OCI-LY3 (cell line): ENCODE measurements at regions not wholly inside any gene's neighbourhood (a gene's known extent, or its start where the extent isn't known, plus 50 kb on each side); places are given as distances from the start of the nearest gene placed in this dataset.

Source experiments
- H2AFZ ChIP-seq: fragments of 200-600, 300-600 bp; shearing (Covaris generic); 2 replicates; pipeline ENCODE4 v1.6.0; 2014; ENCODE audit warnings: antibody characterized with exemption, low read depth, low read length
- H3K27ac ChIP-seq: fragments of 200-600, 300-600 bp; sonication (generic); 2 replicates; pipeline ENCODE4 v1.5.1; 2014; ENCODE audit warnings: mild to moderate bottlenecking, low read length, moderate library complexity, mixed read lengths
- H3K27me3 ChIP-seq: fragments of 200-600, 300-600 bp; sonication (generic); 2 replicates; pipeline ENCODE4 v1.6.1; 2014; ENCODE audit warnings: low read depth, low read length, mixed read lengths
- H3K36me3 ChIP-seq: fragments of 200-600, 300-600 bp; sonication (generic); replicated peaks from 2 replicates; pipeline ENCODE3; 2014; ENCODE audit warnings: low read depth, low read length, mixed read lengths
- H3K4me1 ChIP-seq: fragments of 300-600, 200-600 bp; sonication (generic); 2 replicates; pipeline ENCODE4 v1.6.1; 2014; ENCODE audit warnings: low read length, mixed read lengths
- H3K4me2 ChIP-seq: fragments of 200-600, 300-600 bp; sonication (generic); 2 replicates; pipeline ENCODE4 v1.6.1; 2014; ENCODE audit warnings: low read length, mixed read lengths
- H3K4me3 ChIP-seq: fragments of 300-600, 200-600 bp; sonication (generic); 2 replicates; pipeline ENCODE4 v1.5.1; 2014; ENCODE audit warnings: antibody characterized with exemption, mild to moderate bottlenecking, low read length, moderate library complexity
- H3K79me2 ChIP-seq: fragments of 300-600, 200-600 bp; shearing (Covaris generic); 2 replicates; pipeline ENCODE4 v1.6.1; 2014; ENCODE audit warnings: mild to moderate bottlenecking, low read length, mixed read lengths
- H3K9ac ChIP-seq: fragments of 300-600, 200-600 bp; shearing (Covaris generic); 2 replicates; pipeline ENCODE4 v1.6.0; 2014; ENCODE audit warnings: mild to moderate bottlenecking, low read length, moderate library complexity
- H3K9me3 ChIP-seq: fragments of 200-600, 300-600 bp; shearing (Covaris generic); 2 replicates; pipeline ENCODE4 v1.6.1; 2014; ENCODE audit warnings: low read length, mixed read lengths; ENCODE audit not compliant: insufficient read depth
- H4K20me1 ChIP-seq: fragments of 200-600, 300-600 bp; sonication (generic); 2 replicates; pipeline ENCODE4 v1.6.1; 2016; ENCODE audit warnings: low read length, mixed read lengths; ENCODE audit not compliant: insufficient read depth
- EZH2phosphoT487 ChIP-seq: fragments of 200-600 bp; shearing (Covaris generic); IDR thresholded peaks from 2 replicates; pipeline ENCODE4 v1.6.1; 2018; ENCODE audit warnings: antibody characterized with exemption, mixed run types, low read depth
- TF ChIP-seq, protein P1 (sequence below): fragments of 200-600, 300-600 bp; sonication (generic); IDR thresholded peaks from 2 replicates; pipeline ENCODE4 v1.5.1; 2014; ENCODE audit warnings: antibody characterized with exemption, low read length, low read depth

DNA sequence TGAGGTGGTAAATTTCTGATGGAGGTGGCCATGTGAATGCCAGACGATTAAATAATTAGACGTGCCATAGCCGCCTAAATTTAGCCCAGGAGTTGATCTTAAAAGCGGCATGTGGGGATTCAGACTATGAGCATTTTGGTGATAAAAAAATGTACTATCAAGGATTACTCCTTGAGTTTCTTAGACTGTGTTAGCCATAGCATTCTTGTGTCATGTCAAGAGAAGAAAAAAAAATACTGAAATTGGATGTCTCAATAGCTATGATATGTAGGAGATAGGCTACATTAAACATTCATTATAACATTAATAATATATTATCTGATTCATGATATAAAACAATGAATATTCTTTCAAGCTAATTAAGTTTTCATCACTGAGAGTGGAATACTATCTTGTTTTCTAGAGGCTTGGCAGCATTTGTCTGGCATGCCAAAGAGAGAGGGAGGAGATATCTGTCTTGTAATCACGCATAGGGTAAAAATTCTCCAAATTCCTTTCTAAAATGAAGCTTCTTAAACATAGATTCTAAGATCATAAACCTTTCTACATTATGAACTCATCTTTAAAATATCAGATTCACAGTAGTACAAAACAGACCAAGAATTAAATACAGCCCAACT lies 727.0 kb downstream of the C12orf50 start:
- Histone ChIP-seq H3K27me3 (no peaks in the 10 kb centered on the region), H3K36me3 (no peaks in the 10 kb centered on the region), H2AFZ (no peak overlapping the region), H3K27ac (no peak overlapping the region), H3K9me3 (no peaks in the 10 kb centered on the region), H3K79me2 (no peaks in the 10 kb centered on the region), H3K4me1 (peaks cover 36% of the 10 kb centered on the region), H3K4me2 (no peak overlapping the region), H3K4me3 (no peak overlapping the region), H4K20me1 (no peaks in the 10 kb centered on the region), H3K9ac (no peak overlapping the region)
- TF ChIP-seq, protein P1, sequence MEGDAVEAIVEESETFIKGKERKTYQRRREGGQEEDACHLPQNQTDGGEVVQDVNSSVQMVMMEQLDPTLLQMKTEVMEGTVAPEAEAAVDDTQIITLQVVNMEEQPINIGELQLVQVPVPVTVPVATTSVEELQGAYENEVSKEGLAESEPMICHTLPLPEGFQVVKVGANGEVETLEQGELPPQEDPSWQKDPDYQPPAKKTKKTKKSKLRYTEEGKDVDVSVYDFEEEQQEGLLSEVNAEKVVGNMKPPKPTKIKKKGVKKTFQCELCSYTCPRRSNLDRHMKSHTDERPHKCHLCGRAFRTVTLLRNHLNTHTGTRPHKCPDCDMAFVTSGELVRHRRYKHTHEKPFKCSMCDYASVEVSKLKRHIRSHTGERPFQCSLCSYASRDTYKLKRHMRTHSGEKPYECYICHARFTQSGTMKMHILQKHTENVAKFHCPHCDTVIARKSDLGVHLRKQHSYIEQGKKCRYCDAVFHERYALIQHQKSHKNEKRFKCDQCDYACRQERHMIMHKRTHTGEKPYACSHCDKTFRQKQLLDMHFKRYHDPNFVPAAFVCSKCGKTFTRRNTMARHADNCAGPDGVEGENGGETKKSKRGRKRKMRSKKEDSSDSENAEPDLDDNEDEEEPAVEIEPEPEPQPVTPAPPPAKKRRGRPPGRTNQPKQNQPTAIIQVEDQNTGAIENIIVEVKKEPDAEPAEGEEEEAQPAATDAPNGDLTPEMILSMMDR, result no peak
- no peak for TF ChIP-seq EZH2phosphoT487

DNA sequence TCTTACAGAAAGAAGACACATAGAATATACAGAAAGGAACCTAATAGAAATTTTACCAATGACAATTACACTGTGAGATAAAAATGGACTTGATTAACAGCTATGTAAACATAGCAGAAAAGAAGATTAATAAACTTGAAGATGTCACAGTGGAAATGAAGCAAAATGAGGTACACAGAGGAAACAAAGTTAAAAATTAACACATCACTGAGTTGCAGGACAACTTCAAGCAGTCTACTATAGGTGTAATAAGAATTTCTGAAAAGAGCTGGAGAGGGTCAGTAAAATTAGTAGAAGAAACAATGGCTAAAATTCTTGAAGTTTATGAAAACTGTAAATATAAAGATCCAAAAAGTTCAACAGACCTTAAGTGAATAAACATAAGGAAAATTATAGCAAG lies 738.7 kb downstream of the C12orf50 start:
- Histone ChIP-seq H3K9me3 (no peaks in the 10 kb centered on the region), H3K36me3 (peaks cover 2% of the 10 kb centered on the region), H3K9ac (no peak overlapping the region), H3K27ac (no peak overlapping the region), H3K79me2 (no peaks in the 10 kb centered on the region), H3K4me3 (no peak overlapping the region), H4K20me1 (no peaks in the 10 kb centered on the region), H3K27me3 (no peaks in the 10 kb centered on the region), H3K4me1 (peaks cover 18% of the 10 kb centered on the region), H3K4me2 (no peak overlapping the region), H2AFZ (no peak overlapping the region)
- TF ChIP-seq, protein P1, result no peak

DNA sequence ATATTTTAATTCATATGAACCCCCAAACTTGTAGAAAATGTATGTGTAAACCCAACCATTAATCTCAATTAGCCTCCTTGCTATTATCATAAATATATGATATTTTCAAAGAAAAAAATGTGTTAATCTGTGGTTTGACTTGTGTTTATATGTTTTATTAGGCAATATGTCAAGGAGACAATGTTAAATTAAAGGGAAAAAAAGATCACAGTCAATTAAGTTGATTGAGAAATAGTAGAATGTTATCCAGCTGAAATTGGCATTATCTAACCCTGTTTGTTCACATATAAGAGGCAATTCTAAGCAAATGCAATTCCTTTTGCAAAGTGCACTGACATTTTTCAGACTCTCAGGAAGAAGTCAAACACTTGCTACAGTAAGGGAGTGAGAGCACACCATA lies 745.3 kb downstream of the C12orf50 start:
- no peak overlapping the region for H3K4me2 ChIP-seq
- TF ChIP-seq, protein P1, result no peak
- TF ChIP-seq EZH2phosphoT487, result no peak
- H2AFZ ChIP-seq, result no peak overlapping the region
- H3K4me3 ChIP-seq, result no peak overlapping the region
- no peaks in the 10 kb centered on the region for H4K20me1 ChIP-seq
- H3K36me3 ChIP-seq, result peaks cover 28% of the 10 kb centered on the region
- no peak overlapping the region for H3K27ac ChIP-seq
- no peaks in the 10 kb centered on the region for H3K27me3 ChIP-seq
- no peaks in the 10 kb centered on the region for H3K79me2 ChIP-seq
- peaks cover 15% of the 10 kb centered on the region; the same call in 1 of the 2 replicates for H3K9me3 ChIP-seq
- H3K4me1 ChIP-seq, result peaks cover 31% of the 10 kb centered on the region
- no peak overlapping the region for H3K9ac ChIP-seq

DNA sequence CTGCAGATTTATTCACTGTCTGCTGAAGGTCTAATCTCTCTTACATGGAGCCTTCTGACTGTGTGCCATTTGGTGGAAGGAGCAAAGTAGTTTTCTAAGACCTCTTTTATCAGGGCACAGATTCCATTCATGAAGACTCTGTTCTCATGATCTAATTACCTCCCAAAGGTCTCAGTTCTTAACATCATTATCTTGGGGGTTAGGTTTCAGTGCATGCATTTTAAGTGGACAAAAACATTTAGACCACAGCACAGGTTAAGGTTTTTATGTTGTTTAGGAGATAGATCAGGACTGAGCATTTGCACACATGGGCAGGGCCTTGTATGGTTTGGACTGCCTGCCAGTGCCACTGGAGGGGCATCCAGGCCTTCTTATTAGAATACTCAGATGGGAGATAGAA lies 746.1 kb downstream of the C12orf50 start:
- H3K9ac ChIP-seq, result no peak overlapping the region
- H3K9me3 ChIP-seq, result peaks cover 15% of the 10 kb centered on the region; the same call in 1 of the 2 replicates
- H3K27ac ChIP-seq, result no peak overlapping the region
- no peak overlapping the region for H2AFZ ChIP-seq
- no peaks in the 10 kb centered on the region for H3K79me2 ChIP-seq
- H3K4me2 ChIP-seq, result no peak overlapping the region
- peaks cover 30% of the 10 kb centered on the region for H3K4me1 ChIP-seq
- no peaks in the 10 kb centered on the region for H4K20me1 ChIP-seq
- TF ChIP-seq EZH2phosphoT487, result no peak
- TF ChIP-seq, protein P1, result no peak
- no peaks in the 10 kb centered on the region for H3K27me3 ChIP-seq
- peaks cover 29% of the 10 kb centered on the region for H3K36me3 ChIP-seq
- H3K4me3 ChIP-seq, result no peak overlapping the region
